Activated CD4-positive, alpha-beta T cell treated with anti-CD3 and anti-CD28 coated beads for 24 hours (primary cell): ENCODE measurements at regions not wholly inside any gene's neighbourhood (a gene's known extent, or its start where the extent isn't known, plus 50 kb on each side); places are given as distances from the start of the nearest gene placed in this dataset.
"Not testable (repeated sequence)": the region's sequence is repeated elsewhere in the genome, so short reads cannot be mapped to it uniquely, and the experiment has no call there.

Source experiments
- DNase-seq, 2 donors: peaks; one replicate each; pipeline ENCODE4 v3.0.0-alpha.2; 2020; ENCODE audit warnings: low read depth in 2 of 2

GRCh38 chr18:61676773-61677434, 215.9 kb downstream of the RNF152 start:
- DNase-seq = no peak

- no peak for DNase-seq
Measured at GRCh38 chr18:61669320-61669719, 223.5 kb downstream of the RNF152 start.

GRCh38 chr18:61666876-61667590, 225.8 kb downstream of the RNF152 start:
- DNase-seq = no peak

- no peak for DNase-seq
Measured at GRCh38 chr18:61664419-61665084, 228.3 kb downstream of the RNF152 start.

- DNase-seq = no peak
Measured at GRCh38 chr18:61662726-61663125, 230.1 kb downstream of the RNF152 start.

GRCh38 chr18:61658431-61658830, 234.4 kb downstream of the RNF152 start:
- DNase-seq = no peak

GRCh38 chr18:61657066-61657732, 235.6 kb downstream of the RNF152 start:
- no peak for DNase-seq

- no peak for DNase-seq
Measured at GRCh38 chr18:61655630-61656029, 237.2 kb downstream of the RNF152 start.

GRCh38 chr18:61653823-61654551, 238.8 kb downstream of the RNF152 start:
- DNase-seq = no peak

GRCh38 chr18:61651880-61652268, 240.9 kb downstream of the RNF152 start:
- DNase-seq = no peak

GRCh38 chr18:61651145-61651879, 241.5 kb downstream of the RNF152 start:
- DNase-seq = no peak

GRCh38 chr18:61643884-61644647, 248.7 kb downstream of the RNF152 start:
- no peak for DNase-seq

GRCh38 chr18:61639886-61640285, 252.9 kb downstream of the RNF152 start:
- no peak for DNase-seq

- no peak for DNase-seq
Measured at GRCh38 chr18:61637905-61638595, 254.8 kb downstream of the RNF152 start.

- no peak for DNase-seq
Measured at GRCh38 chr18:61637319-61637718, 255.5 kb downstream of the RNF152 start.

GRCh38 chr18:61635901-61636528, 256.8 kb downstream of the RNF152 start:
- DNase-seq = peak; percentile 13 to 22

GRCh38 chr18:61628085-61628484, 264.7 kb downstream of the RNF152 start:
- no peak for DNase-seq

GRCh38 chr18:61624631-61625030, 268.2 kb downstream of the RNF152 start:
- not testable (repeated sequence) for DNase-seq

- no peak for DNase-seq
Measured at GRCh38 chr18:61619783-61620182, 273.0 kb downstream of the RNF152 start.
